IPS DF 19.7 (cell line): ENCODE measurements at regions not wholly inside any gene's neighbourhood (a gene's known extent, or its start where the extent isn't known, plus 50 kb on each side); places are given as distances from the start of the nearest gene placed in this dataset.

ENCODE experiments used
- DNase-seq: peaks from one replicate; pipeline ENCODE4 v3.0.0-alpha.2; 2013; ENCODE audit warnings: low read depth, low spot score

- no peak for DNase-seq
Measured at GRCh38 chr1:243944429-243945160, 94.6 kb upstream of the AKT3 start.

GRCh38 chr1:243943671-243944428 is 93.8 kb upstream of the AKT3 start:
- no peak for DNase-seq

- DNase-seq, result no peak
Measured at GRCh38 chr1:243942196-243943150, 92.4 kb upstream of the AKT3 start.

- DNase-seq, result no peak
Measured at GRCh38 chr1:243940451-243940850, 90.4 kb upstream of the AKT3 start.

- no peak for DNase-seq
Measured at GRCh38 chr1:243939167-243939848, 89.3 kb upstream of the AKT3 start.

- no peak for DNase-seq
Measured at GRCh38 chr1:243938208-243938607, 88.2 kb upstream of the AKT3 start.

- no peak for DNase-seq
Measured at GRCh38 chr1:243933495-243933894, 83.5 kb upstream of the AKT3 start.

GRCh38 chr1:243931957-243932356 is 81.9 kb upstream of the AKT3 start:
- DNase-seq, result no peak

GRCh38 chr1:243930822-243931671 is 81.0 kb upstream of the AKT3 start:
- no peak for DNase-seq

GRCh38 chr1:243927381-243927780 is 77.3 kb upstream of the AKT3 start:
- no peak for DNase-seq

- DNase-seq, result no peak
Measured at GRCh38 chr1:243926803-243927245, 76.8 kb upstream of the AKT3 start.

GRCh38 chr1:243926299-243926698 is 76.3 kb upstream of the AKT3 start:
- DNase-seq, result no peak

- no peak for DNase-seq
Measured at GRCh38 chr1:243924588-243925349, 74.7 kb upstream of the AKT3 start.

GRCh38 chr1:243924188-243924587 is 74.1 kb upstream of the AKT3 start:
- DNase-seq, result no peak

GRCh38 chr1:243923292-243924171 is 73.5 kb upstream of the AKT3 start:
- no peak for DNase-seq

GRCh38 chr1:243921111-243921510 is 71.1 kb upstream of the AKT3 start:
- DNase-seq, result no peak

GRCh38 chr1:243917863-243918565 is 68.0 kb upstream of the AKT3 start:
- no peak for DNase-seq
